CD4-positive, CD25-positive, alpha-beta regulatory T cell (primary cell): ENCODE measurements at regions not wholly inside any gene's neighbourhood (a gene's known extent, or its start where the extent isn't known, plus 50 kb on each side); places are given as distances from the start of the nearest gene placed in this dataset.

ENCODE experiments used
- ATAC-seq, 2 donors: fragments of 150-1000 bp; cut with Tn5 transposase; one replicate each; pipeline ENCODE4 v1.10.0; 2021; ENCODE audit warnings: low read depth in 2 of 2, moderate number of reproducible peaks in 2 of 2, moderate library complexity in 1 of 2
- DNase-seq, 3 donors: peaks; one replicate each; pipeline versions ENCODE4 v3.0.0 to v3.0.0-alpha.2; 2012 to 2022; ENCODE audit warnings: mixed read lengths in 1 of 3
- H3K27ac ChIP-seq: one replicate; pipeline ENCODE4 v1.7.0; 2013; ENCODE audit warnings: mild to moderate bottlenecking, low read length; ENCODE audit not compliant: insufficient read depth, poor library complexity, severe bottlenecking
- H3K27me3 ChIP-seq: one replicate; pipeline ENCODE4 v1.7.0; 2013; ENCODE audit warnings: low read length; ENCODE audit not compliant: control insufficient read depth, insufficient read depth
- H3K36me3 ChIP-seq: one replicate; pipeline ENCODE4 v1.7.0; 2013; ENCODE audit warnings: mild to moderate bottlenecking, low read length, moderate library complexity; ENCODE audit not compliant: control insufficient read depth, insufficient read depth
- H3K4me1 ChIP-seq: 2 replicates; pipeline ENCODE4 v1.7.0; 2013; ENCODE audit warnings: mild to moderate bottlenecking, low read length; ENCODE audit not compliant: insufficient read depth, control insufficient read depth, poor library complexity, severe bottlenecking
- H3K4me3 ChIP-seq: one replicate; pipeline ENCODE4 v1.7.0; 2013; ENCODE audit warnings: low read depth, mild to moderate bottlenecking, low read length, moderate library complexity
- H3K9me3 ChIP-seq, 2 experiments: 1 replicate in 1 of 2; 2 replicates in 1 of 2; pipeline ENCODE4 v1.7.0; 2013; ENCODE audit warnings: low read length in 2 of 2, mild to moderate bottlenecking in 1 of 2, moderate library complexity in 1 of 2; ENCODE audit not compliant: control insufficient read depth in 2 of 2
- H3K27ac Mint-ChIP-seq, 3 donors: one replicate each; pipeline ENCODE4 v1.8.0; 2020 to 2022; ENCODE audit warnings: mild to moderate bottlenecking in 3 of 3, mixed read lengths in 3 of 3, moderate library complexity in 2 of 3
- H3K27me3 Mint-ChIP-seq: one replicate; pipeline ENCODE4 v1.8.0; 2022; ENCODE audit warnings: mild to moderate bottlenecking, mixed read lengths
- H3K36me3 Mint-ChIP-seq: one replicate; pipeline ENCODE4 v1.8.0; 2020; ENCODE audit warnings: mixed read lengths
- H3K4me1 Mint-ChIP-seq, 4 donors: one replicate each; pipeline ENCODE4 v1.8.0; 2020 to 2022; ENCODE audit warnings: mixed read lengths in 4 of 4, mild to moderate bottlenecking in 1 of 4
- H3K4me3 Mint-ChIP-seq, 4 donors: one replicate each; pipeline ENCODE4 v1.8.0; 2020 to 2022; ENCODE audit warnings: mild to moderate bottlenecking in 4 of 4, mixed read lengths in 4 of 4, moderate library complexity in 3 of 4
- H3K9me3 Mint-ChIP-seq, 7 donors: one replicate each; pipeline ENCODE4 v1.8.0; 2020 to 2022; ENCODE audit warnings: mixed read lengths in 7 of 7, mild to moderate bottlenecking in 3 of 7, moderate library complexity in 2 of 7

DNA sequence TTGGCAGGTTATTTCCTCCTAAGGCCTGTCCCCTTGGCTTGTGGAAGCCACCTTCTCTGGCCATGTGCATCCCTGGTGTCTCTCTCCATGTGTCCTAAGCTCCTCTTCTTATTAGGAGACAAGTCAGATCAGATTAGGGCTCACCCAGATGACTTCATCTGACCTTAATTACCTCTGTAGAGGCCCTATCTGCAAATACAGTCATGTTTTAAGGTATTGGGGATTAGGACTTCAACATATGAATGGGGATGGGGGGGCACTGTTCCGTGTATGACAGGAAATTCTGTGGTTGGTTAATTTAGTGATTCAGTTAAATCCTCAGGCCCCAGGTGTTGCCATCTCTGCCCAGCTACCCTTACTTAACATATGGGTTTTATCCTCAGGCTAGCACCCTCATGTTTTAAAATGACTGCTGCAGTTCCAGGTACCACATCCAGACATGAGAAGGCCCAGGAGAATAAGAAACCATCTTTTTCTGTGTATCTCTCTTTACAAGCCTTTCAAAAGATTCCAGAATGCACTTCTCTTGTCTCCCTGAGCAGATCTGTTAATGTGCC lies 51.9 kb upstream of the RAI14 start:
- peaks cover under 1% of the 10 kb centered on the region for H3K27me3 Mint-ChIP-seq
- no peak overlapping the region for H3K4me3 ChIP-seq
- H3K9me3 Mint-ChIP-seq = no peaks in the 10 kb centered on the region
- H3K27me3 ChIP-seq = peaks cover 2% of the 10 kb centered on the region
- DNase-seq = no peak
- no peak overlapping the region for H3K27ac ChIP-seq
- no peaks in the 10 kb centered on the region for H3K36me3 Mint-ChIP-seq
- no peak for ATAC-seq
- no peaks in the 10 kb centered on the region for H3K36me3 ChIP-seq
- no peaks in the 10 kb centered on the region for H3K4me1 ChIP-seq
- peaks cover 0 to 5% (median 0%) of the 10 kb centered on the region in 4 donors for H3K4me1 Mint-ChIP-seq
- no peaks in the 10 kb centered on the region for H3K9me3 ChIP-seq
- H3K4me3 Mint-ChIP-seq = no peak overlapping the region
- peak overlapping the region in 1 of 3 donors; percentile 29 for H3K27ac Mint-ChIP-seq

DNA sequence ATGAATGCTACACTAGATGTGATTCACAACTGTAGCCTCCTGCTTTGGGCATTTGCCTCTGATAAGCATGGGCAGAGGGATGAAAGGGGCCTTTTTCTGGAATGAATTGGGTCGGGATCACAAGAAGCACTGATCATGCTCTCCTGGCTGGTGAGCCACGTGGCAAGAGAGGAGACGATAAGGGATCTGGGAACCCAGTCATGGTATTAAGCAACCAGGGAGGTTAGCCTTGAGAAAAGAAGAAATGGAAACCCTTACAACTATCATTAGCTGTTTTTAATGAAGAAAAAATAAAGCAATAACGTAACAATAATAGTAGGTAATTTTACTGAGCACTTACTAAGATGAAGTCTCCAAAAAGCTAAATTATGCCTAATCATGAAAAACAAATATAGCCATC lies 50.0 kb upstream of the RAI14 start:
- ATAC-seq (no peak), DNase-seq (no peak)
- H3K4me3 Mint-ChIP-seq = no peak overlapping the region
- H3K36me3 ChIP-seq = no peaks in the 10 kb centered on the region
- no peak overlapping the region for H3K27ac Mint-ChIP-seq
- no peak overlapping the region for H3K4me3 ChIP-seq
- peaks cover 2% of the 10 kb centered on the region for H3K27me3 ChIP-seq
- no peaks in the 10 kb centered on the region for H3K9me3 ChIP-seq
- no peaks in the 10 kb centered on the region for H3K4me1 ChIP-seq
- peaks cover 0 to 5% (median 0%) of the 10 kb centered on the region in 4 donors for H3K4me1 Mint-ChIP-seq
- H3K27ac ChIP-seq = no peak overlapping the region
- H3K9me3 Mint-ChIP-seq = no peaks in the 10 kb centered on the region
- no peaks in the 10 kb centered on the region for H3K27me3 Mint-ChIP-seq
- H3K36me3 Mint-ChIP-seq = no peaks in the 10 kb centered on the region
